EL (cell line): ENCODE measurements at regions not wholly inside any gene's neighbourhood (a gene's known extent, or its start where the extent isn't known, plus 50 kb on each side); places are given as distances from the start of the nearest gene placed in this dataset.

ENCODE experiments used
- DNase-seq: peaks from one replicate; pipeline ENCODE4 v3.0.0-alpha.2; 2016

GRCh38 chr18:47528343-47528742 lies 276.9 kb upstream of the SKOR2 start:
- DNase-seq, result no peak

- no peak for DNase-seq
Observed at GRCh38 chr18:47526147-47526546, 274.7 kb upstream of the SKOR2 start.

GRCh38 chr18:47522359-47522758 lies 270.9 kb upstream of the SKOR2 start:
- no peak for DNase-seq

GRCh38 chr18:47520263-47520662 lies 268.8 kb upstream of the SKOR2 start:
- no peak for DNase-seq

- no peak for DNase-seq
Observed at GRCh38 chr18:47519706-47520105, 268.2 kb upstream of the SKOR2 start.

GRCh38 chr18:47519277-47519676 lies 267.8 kb upstream of the SKOR2 start:
- no peak for DNase-seq

GRCh38 chr18:47513614-47514013 lies 262.2 kb upstream of the SKOR2 start:
- no peak for DNase-seq

GRCh38 chr18:47512726-47513435 lies 261.4 kb upstream of the SKOR2 start:
- DNase-seq, result no peak

- DNase-seq, result no peak
Observed at GRCh38 chr18:47512056-47512455, 260.6 kb upstream of the SKOR2 start.

GRCh38 chr18:47510831-47511230 lies 259.4 kb upstream of the SKOR2 start:
- no peak for DNase-seq

- no peak for DNase-seq
Observed at GRCh38 chr18:47507651-47508050, 256.2 kb upstream of the SKOR2 start.

- DNase-seq, result no peak
Observed at GRCh38 chr18:47506897-47507296, 255.4 kb upstream of the SKOR2 start.

GRCh38 chr18:47501946-47502345 lies 250.5 kb upstream of the SKOR2 start:
- no peak for DNase-seq

- DNase-seq, result no peak
Observed at GRCh38 chr18:47500930-47501329, 249.5 kb upstream of the SKOR2 start.

GRCh38 chr18:47492691-47493090 lies 241.2 kb upstream of the SKOR2 start:
- no peak for DNase-seq

GRCh38 chr18:47490882-47491281 lies 239.4 kb upstream of the SKOR2 start:
- DNase-seq, result no peak

GRCh38 chr18:47485221-47485797 lies 233.8 kb upstream of the SKOR2 start:
- no peak for DNase-seq

- no peak for DNase-seq
Observed at GRCh38 chr18:47484068-47484467, 232.6 kb upstream of the SKOR2 start.

GRCh38 chr18:47480166-47480565 lies 228.7 kb upstream of the SKOR2 start:
- DNase-seq, result no peak

GRCh38 chr18:47471784-47472183 lies 220.3 kb upstream of the SKOR2 start:
- DNase-seq, result no peak

GRCh38 chr18:47470941-47471340 lies 219.5 kb upstream of the SKOR2 start:
- no peak for DNase-seq

- no peak for DNase-seq
Observed at GRCh38 chr18:47469576-47469975, 218.1 kb upstream of the SKOR2 start.

GRCh38 chr18:47461977-47462376 lies 210.5 kb upstream of the SKOR2 start:
- DNase-seq, result no peak

GRCh38 chr18:47461406-47461948 lies 210.0 kb upstream of the SKOR2 start:
- no peak for DNase-seq

GRCh38 chr18:47458483-47458882 lies 207.0 kb upstream of the SKOR2 start:
- DNase-seq, result no peak
